ENCODE measurements at regions not wholly inside any gene's neighbourhood (a gene's known extent, or its start where the extent isn't known, plus 50 kb on each side); places are given as distances from the start of the nearest gene placed in this dataset.

GRCh38 chr16:5977329-5977728 lies 879.7 kb upstream of the EEF2KMT start:
- no peak for TF ChIP-seq ARNTL (CRISPR knock-in tag; IDR thresholded peaks at IDR 0.05; ENCODE audit: borderline replicate concordance, low read depth)
- TF ChIP-seq, protein P1, sequence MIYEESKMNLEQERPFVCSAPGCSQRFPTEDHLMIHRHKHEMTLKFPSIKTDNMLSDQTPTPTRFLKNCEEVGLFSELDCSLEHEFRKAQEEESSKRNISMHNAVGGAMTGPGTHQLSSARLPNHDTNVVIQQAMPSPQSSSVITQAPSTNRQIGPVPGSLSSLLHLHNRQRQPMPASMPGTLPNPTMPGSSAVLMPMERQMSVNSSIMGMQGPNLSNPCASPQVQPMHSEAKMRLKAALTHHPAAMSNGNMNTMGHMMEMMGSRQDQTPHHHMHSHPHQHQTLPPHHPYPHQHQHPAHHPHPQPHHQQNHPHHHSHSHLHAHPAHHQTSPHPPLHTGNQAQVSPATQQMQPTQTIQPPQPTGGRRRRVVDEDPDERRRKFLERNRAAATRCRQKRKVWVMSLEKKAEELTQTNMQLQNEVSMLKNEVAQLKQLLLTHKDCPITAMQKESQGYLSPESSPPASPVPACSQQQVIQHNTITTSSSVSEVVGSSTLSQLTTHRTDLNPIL (CRISPR knock-in tag; IDR thresholded peaks at IDR 0.05; ENCODE audit: low read depth): no peak
- no peak for TF ChIP-seq ESRRG (CRISPR knock-in tag; IDR thresholded peaks at IDR 0.05)
- TF ChIP-seq, protein P2, sequence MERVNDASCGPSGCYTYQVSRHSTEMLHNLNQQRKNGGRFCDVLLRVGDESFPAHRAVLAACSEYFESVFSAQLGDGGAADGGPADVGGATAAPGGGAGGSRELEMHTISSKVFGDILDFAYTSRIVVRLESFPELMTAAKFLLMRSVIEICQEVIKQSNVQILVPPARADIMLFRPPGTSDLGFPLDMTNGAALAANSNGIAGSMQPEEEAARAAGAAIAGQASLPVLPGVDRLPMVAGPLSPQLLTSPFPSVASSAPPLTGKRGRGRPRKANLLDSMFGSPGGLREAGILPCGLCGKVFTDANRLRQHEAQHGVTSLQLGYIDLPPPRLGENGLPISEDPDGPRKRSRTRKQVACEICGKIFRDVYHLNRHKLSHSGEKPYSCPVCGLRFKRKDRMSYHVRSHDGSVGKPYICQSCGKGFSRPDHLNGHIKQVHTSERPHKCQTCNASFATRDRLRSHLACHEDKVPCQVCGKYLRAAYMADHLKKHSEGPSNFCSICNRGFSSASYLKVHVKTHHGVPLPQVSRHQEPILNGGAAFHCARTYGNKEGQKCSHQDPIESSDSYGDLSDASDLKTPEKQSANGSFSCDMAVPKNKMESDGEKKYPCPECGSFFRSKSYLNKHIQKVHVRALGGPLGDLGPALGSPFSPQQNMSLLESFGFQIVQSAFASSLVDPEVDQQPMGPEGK (CRISPR knock-in tag; IDR thresholded peaks at IDR 0.05; ENCODE audit: borderline replicate concordance): no peak
- TF ChIP-seq, protein P3, sequence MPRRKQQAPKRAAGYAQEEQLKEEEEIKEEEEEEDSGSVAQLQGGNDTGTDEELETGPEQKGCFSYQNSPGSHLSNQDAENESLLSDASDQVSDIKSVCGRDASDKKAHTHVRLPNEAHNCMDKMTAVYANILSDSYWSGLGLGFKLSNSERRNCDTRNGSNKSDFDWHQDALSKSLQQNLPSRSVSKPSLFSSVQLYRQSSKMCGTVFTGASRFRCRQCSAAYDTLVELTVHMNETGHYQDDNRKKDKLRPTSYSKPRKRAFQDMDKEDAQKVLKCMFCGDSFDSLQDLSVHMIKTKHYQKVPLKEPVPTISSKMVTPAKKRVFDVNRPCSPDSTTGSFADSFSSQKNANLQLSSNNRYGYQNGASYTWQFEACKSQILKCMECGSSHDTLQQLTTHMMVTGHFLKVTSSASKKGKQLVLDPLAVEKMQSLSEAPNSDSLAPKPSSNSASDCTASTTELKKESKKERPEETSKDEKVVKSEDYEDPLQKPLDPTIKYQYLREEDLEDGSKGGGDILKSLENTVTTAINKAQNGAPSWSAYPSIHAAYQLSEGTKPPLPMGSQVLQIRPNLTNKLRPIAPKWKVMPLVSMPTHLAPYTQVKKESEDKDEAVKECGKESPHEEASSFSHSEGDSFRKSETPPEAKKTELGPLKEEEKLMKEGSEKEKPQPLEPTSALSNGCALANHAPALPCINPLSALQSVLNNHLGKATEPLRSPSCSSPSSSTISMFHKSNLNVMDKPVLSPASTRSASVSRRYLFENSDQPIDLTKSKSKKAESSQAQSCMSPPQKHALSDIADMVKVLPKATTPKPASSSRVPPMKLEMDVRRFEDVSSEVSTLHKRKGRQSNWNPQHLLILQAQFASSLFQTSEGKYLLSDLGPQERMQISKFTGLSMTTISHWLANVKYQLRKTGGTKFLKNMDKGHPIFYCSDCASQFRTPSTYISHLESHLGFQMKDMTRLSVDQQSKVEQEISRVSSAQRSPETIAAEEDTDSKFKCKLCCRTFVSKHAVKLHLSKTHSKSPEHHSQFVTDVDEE (CRISPR knock-in tag; IDR thresholded peaks at IDR 0.05): no peak
- TF ChIP-seq SNAI2 (CRISPR knock-in tag; IDR thresholded peaks at IDR 0.05): no peak
- TF ChIP-seq ZFP30 (CRISPR knock-in tag; IDR thresholded peaks at IDR 0.05): no peak
- no peak for TF ChIP-seq PPARA (CRISPR knock-in tag; IDR thresholded peaks at IDR 0.05; ENCODE audit: borderline replicate concordance)

Measured in SK-N-SH treated with all-trans-retinoic acid at 6 μM for 48 hours (cell line).